HUES64 (cell line): ENCODE measurements at regions not wholly inside any gene's neighbourhood (a gene's known extent, or its start where the extent isn't known, plus 50 kb on each side); places are given as distances from the start of the nearest gene placed in this dataset.
"Not testable (repeated sequence)": the region's sequence is repeated elsewhere in the genome, so short reads cannot be mapped to it uniquely, and the experiment has no call there.

Experiments
- H3K27ac ChIP-seq: 2 replicates; pipeline ENCODE4 v1.7.0; 2013; ENCODE audit warnings: low read depth, low read length, inconsistent platforms
- H3K27me3 ChIP-seq: 2 replicates; pipeline ENCODE4 v1.6.1; 2013; ENCODE audit warnings: mild to moderate bottlenecking, low read length; ENCODE audit not compliant: insufficient read depth
- H3K36me3 ChIP-seq: 2 replicates; pipeline ENCODE4 v1.6.1; 2013; ENCODE audit warnings: mild to moderate bottlenecking, low read length; ENCODE audit not compliant: insufficient read depth
- H3K4me1 ChIP-seq: 2 replicates; pipeline ENCODE4 v1.6.1; 2013; ENCODE audit warnings: mild to moderate bottlenecking, low read length, moderate library complexity; ENCODE audit not compliant: insufficient read depth
- H3K4me3 ChIP-seq: 2 replicates; pipeline ENCODE4 v1.5.1; 2013; ENCODE audit warnings: mild to moderate bottlenecking, low read length, moderate library complexity
- H3K9ac ChIP-seq: 2 replicates; pipeline ENCODE4 v1.6.1; 2013; ENCODE audit warnings: mild to moderate bottlenecking, low read depth, low read length
- H3K9me3 ChIP-seq: 2 replicates; pipeline ENCODE4 v1.6.1; 2013; ENCODE audit warnings: low read depth, low read length; ENCODE audit not compliant: insufficient read depth
- WGBS: fragments of 150-250, 120-280 bp; methylation state at CpG from one replicate; pipeline ENCODE4 v1.1.7; 2013; ENCODE audit warnings: missing lambda C conversion rate; 5-methylcytosine and 5-hydroxymethylcytosine counted together

GRCh38 chr4:170705907-170706306 is 616.2 kb upstream of the AADAT start:
- no peak overlapping the region for H3K4me3 ChIP-seq
- H3K9ac ChIP-seq: no peak overlapping the region
- no peaks in the 10 kb centered on the region for H3K27me3 ChIP-seq
- H3K36me3 ChIP-seq: no peaks in the 10 kb centered on the region
- 92% methylated on average over 1 of the region's 3 CpGs for WGBS
- H3K27ac ChIP-seq: no peak overlapping the region
- H3K4me1 ChIP-seq: no peaks in the 10 kb centered on the region
- H3K9me3 ChIP-seq: no peaks in the 10 kb centered on the region

- no peak overlapping the region for H3K9ac ChIP-seq
- no peaks in the 10 kb centered on the region for H3K9me3 ChIP-seq
- no peaks in the 10 kb centered on the region for H3K27me3 ChIP-seq
- WGBS: 91% methylated on average over 3 of the region's 5 CpGs
- H3K36me3 ChIP-seq: no peaks in the 10 kb centered on the region
- no peaks in the 10 kb centered on the region for H3K4me1 ChIP-seq
- no peak overlapping the region for H3K27ac ChIP-seq
- no peak overlapping the region for H3K4me3 ChIP-seq
These were observed 610.3 kb upstream of the AADAT start for GRCh38 chr4:170700064-170700463.

GRCh38 chr4:170698334-170698733 is 608.6 kb upstream of the AADAT start:
- Histone ChIP-seq H3K9ac (no peak overlapping the region), H3K4me1 (no peaks in the 10 kb centered on the region), H3K36me3 (no peaks in the 10 kb centered on the region), H3K9me3 (no peaks in the 10 kb centered on the region), H3K27me3 (no peaks in the 10 kb centered on the region), H3K27ac (no peak overlapping the region), H3K4me3 (no peak overlapping the region)
- 90% methylated on average over 1 of the region's 1 CpG for WGBS

GRCh38 chr4:170697845-170698244 is 608.1 kb upstream of the AADAT start:
- Histone ChIP-seq H3K36me3 (no peaks in the 10 kb centered on the region), H3K9ac (no peak overlapping the region), H3K27ac (no peak overlapping the region), H3K4me1 (no peaks in the 10 kb centered on the region), H3K27me3 (no peaks in the 10 kb centered on the region), H3K9me3 (no peaks in the 10 kb centered on the region), H3K4me3 (no peak overlapping the region)
- 80% methylated on average over 2 of the region's 2 CpGs for WGBS

- Histone ChIP-seq H3K4me1 (no peaks in the 10 kb centered on the region), H3K9ac (no peak overlapping the region), H3K36me3 (no peaks in the 10 kb centered on the region), H3K4me3 (no peak overlapping the region), H3K27ac (no peak overlapping the region), H3K27me3 (no peaks in the 10 kb centered on the region), H3K9me3 (no peaks in the 10 kb centered on the region)
These were observed 607.3 kb upstream of the AADAT start for GRCh38 chr4:170697045-170697444.

GRCh38 chr4:170691168-170691567 is 601.4 kb upstream of the AADAT start:
- H3K27ac ChIP-seq: no peak overlapping the region
- H3K9me3 ChIP-seq: no peaks in the 10 kb centered on the region

GRCh38 chr4:170687751-170688150 is 598.0 kb upstream of the AADAT start:
- Histone ChIP-seq H3K4me3 (no peak overlapping the region), H3K36me3 (no peaks in the 10 kb centered on the region), H3K4me1 (peaks cover 20% of the 10 kb centered on the region), H3K27ac (no peak overlapping the region), H3K9ac (no peak overlapping the region), H3K9me3 (no peaks in the 10 kb centered on the region), H3K27me3 (no peaks in the 10 kb centered on the region)
- 92% methylated on average over 6 of the region's 6 CpGs for WGBS

More at GRCh38 chr4:170691168-170691567, 601.4 kb upstream of the AADAT start:
- no peaks in the 10 kb centered on the region for H3K36me3 ChIP-seq
- H3K9ac ChIP-seq: no peak overlapping the region
- no peaks in the 10 kb centered on the region for H3K27me3 ChIP-seq
- H3K4me1 ChIP-seq: no peaks in the 10 kb centered on the region
- no peak overlapping the region for H3K4me3 ChIP-seq

GRCh38 chr4:170685701-170686100 is 595.9 kb upstream of the AADAT start:
- H3K4me3 ChIP-seq, H3K9ac ChIP-seq: not testable (repeated sequence)
- 72% methylated on average over 3 of the region's 4 CpGs for WGBS

GRCh38 chr4:170682558-170683294 is 593.0 kb upstream of the AADAT start:
- Histone ChIP-seq H3K27ac (peak overlapping the region; percentile 88), H3K4me1 (peaks cover 28% of the 10 kb centered on the region), H3K36me3 (no peaks in the 10 kb centered on the region)

More at GRCh38 chr4:170685701-170686100, 595.9 kb upstream of the AADAT start:
- H3K27me3 ChIP-seq, H3K36me3 ChIP-seq, H3K27ac ChIP-seq, H3K9me3 ChIP-seq: not testable (repeated sequence)
- peaks cover 28% of the 10 kb centered on the region for H3K4me1 ChIP-seq

GRCh38 chr4:170682087-170682486 is 592.3 kb upstream of the AADAT start:
- H3K9ac ChIP-seq, H3K27me3 ChIP-seq, H3K9me3 ChIP-seq, H3K36me3 ChIP-seq: not testable (repeated sequence)
- WGBS: 13% methylated on average over 5 of the region's 5 CpGs
- 0 out of 2 replicates have a peak overlapping the region, but pooled peaks have one; percentile 3 for H3K4me3 ChIP-seq
- H3K27ac ChIP-seq: peak overlapping the region; percentile 88
- H3K4me1 ChIP-seq: peaks cover 28% of the 10 kb centered on the region

More at GRCh38 chr4:170682558-170683294, 593.0 kb upstream of the AADAT start:
- H3K27me3 ChIP-seq: no peaks in the 10 kb centered on the region
- no peaks in the 10 kb centered on the region for H3K9me3 ChIP-seq
- peak overlapping the region; percentile 30 for H3K9ac ChIP-seq
- 15% methylated on average over 3 of the region's 5 CpGs for WGBS
- no peak overlapping the region for H3K4me3 ChIP-seq

- Histone ChIP-seq H3K27ac (no peak overlapping the region), H3K4me1 (peaks cover 15% of the 10 kb centered on the region; the same call in 1 of the 2 replicates), H3K9ac (no peak overlapping the region), H3K4me3 (no peak overlapping the region), H3K27me3 (no peaks in the 10 kb centered on the region), H3K9me3 (0 out of 2 replicates have a peak, but pooled peaks cover 6% of the 10 kb centered on the region), H3K36me3 (no peaks in the 10 kb centered on the region)
- WGBS: 90% methylated on average over 2 of the region's 2 CpGs
These were observed 586.0 kb upstream of the AADAT start for GRCh38 chr4:170675568-170676262.
